DND-41 (cell line): ENCODE measurements at regions not wholly inside any gene's neighbourhood (a gene's known extent, or its start where the extent isn't known, plus 50 kb on each side); places are given as distances from the start of the nearest gene placed in this dataset.

Experiments
- ATAC-seq: fragments of 200-7000 bp; cut with Tn5 transposase; 3 replicates; pipeline ENCODE4 v1.9.1; 2021; ENCODE audit warnings: low read depth; ENCODE audit not compliant: insufficient read depth
- DNase-seq: peaks from one replicate; pipeline ENCODE4 v3.0.0-alpha.2; 2020
- H2AFZ ChIP-seq: 2 replicates; pipeline ENCODE4 v1.6.0; 2012; ENCODE audit warnings: low read depth, low read length
- H3K27ac ChIP-seq: 2 replicates; pipeline ENCODE4 v1.5.1; 2012; ENCODE audit warnings: low read length, inconsistent platforms
- H3K27me3 ChIP-seq: fragments of 200-600 bp; sonication (generic); 2 replicates; pipeline ENCODE4 v1.6.0; 2012; ENCODE audit warnings: low read length, mild to moderate bottlenecking, inconsistent platforms; ENCODE audit not compliant: insufficient read depth, poor library complexity
- H3K36me3 ChIP-seq: 2 replicates; pipeline ENCODE4 v1.5.1; 2012; ENCODE audit warnings: low read length, inconsistent platforms; ENCODE audit not compliant: insufficient read depth
- H3K4me1 ChIP-seq: 2 replicates; pipeline ENCODE4 v1.5.1; 2012; ENCODE audit warnings: mild to moderate bottlenecking, low read length; ENCODE audit not compliant: insufficient read depth
- H3K4me2 ChIP-seq: 2 replicates; pipeline ENCODE4 v1.6.0; 2012; ENCODE audit warnings: mild to moderate bottlenecking, moderate library complexity, low read length, inconsistent platforms; ENCODE audit not compliant: insufficient read depth
- H3K4me3 ChIP-seq, 2 experiments: fragments of 200-600 bp in 1 of 2; shearing (Covaris generic) in 1 of 2; 2 replicates each; pipeline ENCODE4 v1.5.1; 2012 to 2016; ENCODE audit warnings: inconsistent platforms in 2 of 2, low read length in 2 of 2, mild to moderate bottlenecking in 2 of 2, low read depth in 1 of 2, moderate library complexity in 1 of 2
- H3K79me2 ChIP-seq: 2 replicates; pipeline ENCODE4 v1.6.0; 2012; ENCODE audit warnings: low read length, inconsistent platforms; ENCODE audit not compliant: insufficient read depth
- H3K9ac ChIP-seq: 2 replicates; pipeline ENCODE4 v1.6.0; 2012; ENCODE audit warnings: low read depth, mild to moderate bottlenecking, inconsistent platforms, low read length, moderate library complexity
- H3K9me3 ChIP-seq: 2 replicates; pipeline ENCODE4 v1.5.1; 2012; ENCODE audit warnings: low read length, moderate library complexity, mild to moderate bottlenecking, inconsistent platforms; ENCODE audit not compliant: insufficient read depth, severe bottlenecking
- H4K20me1 ChIP-seq: 2 replicates; pipeline ENCODE4 v1.6.0; 2012; ENCODE audit warnings: low read length; ENCODE audit not compliant: insufficient read depth
- EZH2 ChIP-seq: IDR thresholded peaks from 3 replicates; pipeline ENCODE4 v1.6.1; 2012; ENCODE audit warnings: borderline replicate concordance, low read depth, mild to moderate bottlenecking, moderate library complexity, low read length, inconsistent platforms; ENCODE audit not compliant: severe bottlenecking
- TF ChIP-seq, protein P1 (sequence below): IDR thresholded peaks from 2 replicates; pipeline ENCODE4 v1.5.1; 2012; ENCODE audit warnings: borderline replicate concordance, low read length, moderate library complexity, mild to moderate bottlenecking; ENCODE audit not compliant: poor library complexity, severe bottlenecking; ENCODE audit errors: extremely low read depth

GRCh38 chr18:40915724-40916123, 1039.3 kb upstream of the PIK3C3 start:
- Histone ChIP-seq H2AFZ (no peak overlapping the region), H3K9ac (no peak overlapping the region), H3K4me1 (no peaks in the 10 kb centered on the region), H3K79me2 (no peaks in the 10 kb centered on the region), H3K4me2 (no peak overlapping the region), H3K27ac (no peak overlapping the region), H4K20me1 (no peaks in the 10 kb centered on the region), H3K4me3 (no peak overlapping the region), H3K9me3 (no peaks in the 10 kb centered on the region), H3K36me3 (no peaks in the 10 kb centered on the region), H3K27me3 (no peaks in the 10 kb centered on the region)
- no peak for ATAC-seq
- TF ChIP-seq EZH2: no peak
- TF ChIP-seq, protein P1, sequence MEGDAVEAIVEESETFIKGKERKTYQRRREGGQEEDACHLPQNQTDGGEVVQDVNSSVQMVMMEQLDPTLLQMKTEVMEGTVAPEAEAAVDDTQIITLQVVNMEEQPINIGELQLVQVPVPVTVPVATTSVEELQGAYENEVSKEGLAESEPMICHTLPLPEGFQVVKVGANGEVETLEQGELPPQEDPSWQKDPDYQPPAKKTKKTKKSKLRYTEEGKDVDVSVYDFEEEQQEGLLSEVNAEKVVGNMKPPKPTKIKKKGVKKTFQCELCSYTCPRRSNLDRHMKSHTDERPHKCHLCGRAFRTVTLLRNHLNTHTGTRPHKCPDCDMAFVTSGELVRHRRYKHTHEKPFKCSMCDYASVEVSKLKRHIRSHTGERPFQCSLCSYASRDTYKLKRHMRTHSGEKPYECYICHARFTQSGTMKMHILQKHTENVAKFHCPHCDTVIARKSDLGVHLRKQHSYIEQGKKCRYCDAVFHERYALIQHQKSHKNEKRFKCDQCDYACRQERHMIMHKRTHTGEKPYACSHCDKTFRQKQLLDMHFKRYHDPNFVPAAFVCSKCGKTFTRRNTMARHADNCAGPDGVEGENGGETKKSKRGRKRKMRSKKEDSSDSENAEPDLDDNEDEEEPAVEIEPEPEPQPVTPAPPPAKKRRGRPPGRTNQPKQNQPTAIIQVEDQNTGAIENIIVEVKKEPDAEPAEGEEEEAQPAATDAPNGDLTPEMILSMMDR: no peak
- DNase-seq: no peak

DNA sequence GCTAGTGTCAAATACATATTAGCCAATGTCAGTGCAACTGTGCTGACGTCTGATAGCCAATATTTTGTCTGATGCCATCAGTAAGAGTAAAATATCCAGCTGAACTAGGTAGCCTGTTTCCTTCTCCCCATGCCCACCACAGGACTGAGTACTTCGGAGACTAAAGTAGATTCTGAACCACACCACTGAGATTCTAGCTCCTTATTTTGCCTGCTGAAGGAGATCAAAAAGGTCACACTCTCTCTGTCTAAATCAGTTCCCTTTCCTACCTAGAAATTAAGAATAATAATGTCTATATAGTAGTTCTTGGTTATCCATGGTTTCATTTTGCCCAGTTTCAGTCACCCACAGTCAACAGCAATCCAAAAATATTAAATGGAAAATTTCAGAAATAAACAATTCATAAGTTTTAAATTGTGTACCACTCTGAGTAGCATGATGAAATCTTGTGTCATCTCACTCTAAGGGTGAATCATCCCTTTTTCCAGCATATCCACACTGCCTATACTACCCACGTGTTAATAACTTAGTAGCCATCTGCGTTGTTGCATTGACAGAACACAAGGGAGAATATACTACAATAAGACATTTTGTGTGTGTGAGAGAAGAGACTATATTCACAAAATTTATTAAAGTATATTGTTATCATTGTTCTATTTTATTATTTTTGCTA, 1043.3 kb upstream of the PIK3C3 start:
- TF ChIP-seq EZH2: no peak
- TF ChIP-seq, protein P1: no peak
- H3K4me2 ChIP-seq: no peak overlapping the region
- H3K9me3 ChIP-seq: no peaks in the 10 kb centered on the region
- ATAC-seq (no peak), DNase-seq (no peak)
- no peak overlapping the region for H2AFZ ChIP-seq
- H3K27me3 ChIP-seq: no peaks in the 10 kb centered on the region
- H3K4me1 ChIP-seq: no peaks in the 10 kb centered on the region
- no peaks in the 10 kb centered on the region for H3K79me2 ChIP-seq
- H3K36me3 ChIP-seq: no peaks in the 10 kb centered on the region
- H3K4me3 ChIP-seq: no peak overlapping the region
- H3K27ac ChIP-seq: no peak overlapping the region
- H4K20me1 ChIP-seq: no peaks in the 10 kb centered on the region
- H3K9ac ChIP-seq: no peak overlapping the region

GRCh38 chr18:40911041-40911440, 1044.0 kb upstream of the PIK3C3 start:
- no peak for DNase-seq
- Histone ChIP-seq H2AFZ (no peak overlapping the region), H3K36me3 (no peaks in the 10 kb centered on the region), H3K27ac (no peak overlapping the region), H3K79me2 (no peaks in the 10 kb centered on the region), H3K9me3 (no peaks in the 10 kb centered on the region), H3K9ac (no peak overlapping the region), H3K4me1 (no peaks in the 10 kb centered on the region), H4K20me1 (no peaks in the 10 kb centered on the region), H3K27me3 (no peaks in the 10 kb centered on the region), H3K4me3 (no peak overlapping the region), H3K4me2 (no peak overlapping the region)
- ATAC-seq: no peak
- no peak for TF ChIP-seq EZH2
- TF ChIP-seq, protein P1: no peak
